ENCODE measurements at regions not wholly inside any gene's neighbourhood (a gene's known extent, or its start where the extent isn't known, plus 50 kb on each side); places are given as distances from the start of the nearest gene placed in this dataset.

DNA sequence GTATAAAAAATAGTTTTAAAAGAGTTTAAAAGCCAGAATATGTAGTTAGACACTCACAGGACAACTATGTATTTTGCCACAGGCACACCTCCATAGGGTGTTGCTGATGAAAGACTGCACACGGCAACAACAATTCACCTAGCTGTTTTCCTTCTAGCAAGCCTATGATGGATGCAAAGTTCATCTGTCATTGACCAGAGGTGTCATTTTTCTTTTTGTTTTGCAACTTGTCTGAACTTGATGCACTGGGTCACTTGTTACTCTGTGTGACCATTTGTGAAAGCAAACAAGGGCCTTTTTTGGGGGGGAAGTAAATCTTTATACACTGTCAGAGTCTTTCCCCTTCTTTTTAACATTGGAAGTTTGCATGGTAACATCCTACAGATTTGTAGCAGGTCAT is 258.0 kb upstream of the SEMA3A start:
- H3K27me3 Mint-ChIP-seq (ENCODE audit: low read depth, poor library complexity): no peaks in the 10 kb centered on the region
- no peaks in the 10 kb centered on the region for H3K36me3 Mint-ChIP-seq (ENCODE audit: low read depth)
- H3K4me3 Mint-ChIP-seq: no peak overlapping the region
- H3K9me3 Mint-ChIP-seq: no peaks in the 10 kb centered on the region
- TF ChIP-seq CTCF (IDR thresholded peaks at IDR 0.05): no peak
- DNase-seq: no peak
- H3K4me1 Mint-ChIP-seq: no peaks in the 10 kb centered on the region
- no peak overlapping the region for H3K27ac Mint-ChIP-seq

- no peaks in the 10 kb centered on the region for H3K4me1 Mint-ChIP-seq
- H3K9me3 Mint-ChIP-seq: no peaks in the 10 kb centered on the region
- TF ChIP-seq CTCF (IDR thresholded peaks at IDR 0.05): no peak
- H3K4me3 Mint-ChIP-seq: no peak overlapping the region
- no peaks in the 10 kb centered on the region for H3K27me3 Mint-ChIP-seq (ENCODE audit: low read depth, poor library complexity)
- DNase-seq: no peak
- no peak overlapping the region for H3K27ac Mint-ChIP-seq
- H3K36me3 Mint-ChIP-seq (ENCODE audit: low read depth): no peaks in the 10 kb centered on the region
Measured at GRCh38 chr7:84450772-84451171, 256.2 kb upstream of the SEMA3A start.

DNA sequence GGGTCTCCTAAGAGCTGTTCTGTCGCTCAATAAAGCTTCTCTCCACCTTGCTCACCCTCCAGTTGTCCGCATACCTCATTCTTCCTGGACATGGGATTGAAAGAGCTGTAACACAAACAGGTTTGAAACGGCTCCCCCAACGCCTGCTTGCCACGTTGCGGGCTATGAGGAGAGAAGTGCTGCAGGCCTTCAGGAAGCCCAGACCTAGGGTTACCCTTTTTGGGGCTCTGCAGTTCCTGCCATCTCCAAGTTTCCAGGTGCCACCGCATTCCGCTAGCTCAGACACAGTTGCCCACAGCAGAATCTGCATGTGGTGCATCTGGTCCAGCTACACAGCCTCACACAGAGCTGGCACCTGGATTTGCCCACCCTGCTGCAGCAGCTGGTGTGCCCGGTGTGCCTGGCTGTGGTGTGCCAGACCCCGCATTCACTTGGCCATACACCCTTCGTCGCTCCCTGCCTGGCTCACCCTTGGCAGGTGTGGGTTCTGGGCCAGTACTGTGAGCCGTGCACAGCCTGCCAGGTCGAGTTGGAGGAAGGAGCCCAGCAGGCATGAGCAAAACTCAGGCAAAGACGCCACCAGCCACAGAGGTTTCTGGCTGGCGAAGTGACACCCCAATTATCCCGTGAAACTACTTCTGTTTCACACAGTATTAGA is 253.2 kb upstream of the SEMA3A start:
- no peaks in the 10 kb centered on the region for H3K9me3 Mint-ChIP-seq
- no peaks in the 10 kb centered on the region for H3K4me1 Mint-ChIP-seq
- H3K27me3 Mint-ChIP-seq (ENCODE audit: low read depth, poor library complexity): no peaks in the 10 kb centered on the region
- no peaks in the 10 kb centered on the region for H3K36me3 Mint-ChIP-seq (ENCODE audit: low read depth)
- no peak overlapping the region for H3K27ac Mint-ChIP-seq
- TF ChIP-seq CTCF (IDR thresholded peaks at IDR 0.05): no peak
- H3K4me3 Mint-ChIP-seq: no peak overlapping the region
- DNase-seq: no peak

- Mint-ChIP-seq H3K4me3 (no peak overlapping the region), H3K4me1 (no peaks in the 10 kb centered on the region), H3K36me3 (ENCODE audit: low read depth) (no peaks in the 10 kb centered on the region), H3K27me3 (ENCODE audit: low read depth, poor library complexity) (no peaks in the 10 kb centered on the region), H3K27ac (no peak overlapping the region), H3K9me3 (no peaks in the 10 kb centered on the region)
- no peak for DNase-seq
- TF ChIP-seq CTCF (IDR thresholded peaks at IDR 0.05): no peak
Measured at GRCh38 chr7:84446991-84447480, 252.4 kb upstream of the SEMA3A start.

GRCh38 chr7:84425702-84426259 is 231.2 kb upstream of the SEMA3A start:
- H3K36me3 Mint-ChIP-seq (ENCODE audit: low read depth): no peaks in the 10 kb centered on the region
- H3K4me3 Mint-ChIP-seq: no peak overlapping the region
- no peak for TF ChIP-seq CTCF (IDR thresholded peaks at IDR 0.05)
- H3K27me3 Mint-ChIP-seq (ENCODE audit: low read depth, poor library complexity): no peaks in the 10 kb centered on the region
- H3K9me3 Mint-ChIP-seq: peaks cover 20% of the 10 kb centered on the region
- no peaks in the 10 kb centered on the region for H3K4me1 Mint-ChIP-seq
- no peak for DNase-seq
- H3K27ac Mint-ChIP-seq: no peak overlapping the region

DNA sequence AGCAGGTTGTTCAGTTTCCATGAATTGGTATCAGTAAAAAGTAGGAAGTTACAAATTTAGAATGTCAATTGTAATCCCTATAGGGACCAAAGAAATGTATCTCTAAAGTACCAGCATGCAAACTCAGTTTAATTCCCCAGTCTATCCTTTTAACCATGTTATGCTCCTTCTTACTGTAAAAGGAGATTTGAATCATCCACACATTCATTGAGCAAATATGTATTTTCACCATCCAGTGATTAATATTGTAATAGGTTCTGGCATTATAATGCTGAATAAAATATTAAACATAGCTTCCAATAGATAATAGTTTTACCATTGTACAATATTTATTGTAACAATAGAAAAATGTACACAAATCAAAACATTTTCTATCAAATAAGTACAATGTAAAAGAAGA is 228.2 kb upstream of the SEMA3A start:
- DNase-seq: no peak
- H3K4me1 Mint-ChIP-seq: no peaks in the 10 kb centered on the region
- no peaks in the 10 kb centered on the region for H3K27me3 Mint-ChIP-seq (ENCODE audit: low read depth, poor library complexity)
- H3K9me3 Mint-ChIP-seq: peaks cover 36% of the 10 kb centered on the region
- no peak for TF ChIP-seq CTCF (IDR thresholded peaks at IDR 0.05)
- H3K27ac Mint-ChIP-seq: peak overlapping the region; percentile 5
- H3K4me3 Mint-ChIP-seq: no peak overlapping the region
- no peaks in the 10 kb centered on the region for H3K36me3 Mint-ChIP-seq (ENCODE audit: low read depth)

Measured in nephron progenitor cell (in vitro differentiated cells).